ENCODE measurements at regions not wholly inside any gene's neighbourhood (a gene's known extent, or its start where the extent isn't known, plus 50 kb on each side); places are given as distances from the start of the nearest gene placed in this dataset.

DNA sequence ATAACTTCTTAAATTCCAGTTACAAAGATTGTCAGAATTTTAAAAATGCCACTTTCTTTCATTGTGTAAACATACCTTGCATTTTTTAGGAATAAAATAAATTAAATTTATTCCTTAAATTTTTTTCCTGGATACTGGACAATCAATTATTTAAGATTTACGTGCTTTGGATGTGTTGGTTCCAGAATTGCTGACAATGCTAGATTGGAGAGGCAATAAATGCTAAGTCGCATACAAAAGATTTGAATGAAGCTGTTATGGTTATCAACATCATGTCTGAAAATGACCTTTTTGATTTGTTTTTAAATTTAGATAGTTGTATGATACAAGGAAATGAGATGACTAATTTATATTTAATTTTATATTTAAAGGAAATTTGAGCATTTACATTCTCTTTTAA, 89.2 kb upstream of the SEMA3A start:
- H3K9me3 ChIP-seq (ENCODE audit: control insufficient read depth in 2 of 3, insufficient read depth in 1 of 3, low read length in 3 of 3): no peaks in the 10 kb centered on the region

DNA sequence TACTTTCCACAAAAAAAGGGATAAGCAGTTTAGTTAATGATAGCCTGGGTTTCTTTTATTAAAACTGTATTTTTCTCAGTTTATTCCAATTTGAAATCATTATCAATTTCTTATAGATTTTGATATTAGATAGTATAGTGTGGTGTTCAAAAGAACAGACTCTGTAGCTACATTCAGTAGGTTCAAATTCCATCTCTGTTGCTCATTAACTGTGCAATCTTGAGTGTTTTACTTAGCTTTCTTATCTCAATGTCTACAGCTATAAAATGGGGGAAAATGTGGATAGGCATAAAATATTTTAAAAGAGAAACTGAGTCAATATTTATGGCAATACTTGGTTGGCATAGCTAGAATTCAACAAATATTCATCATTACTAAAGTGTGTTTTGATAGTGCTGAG, 86.9 kb upstream of the SEMA3A start:
- no peaks in the 10 kb centered on the region for H3K27me3 ChIP-seq (ENCODE audit: control insufficient read depth, insufficient read depth, low read length)
- H3K9ac ChIP-seq (ENCODE audit: low read length in 3 of 3): no peak overlapping the region
- TF ChIP-seq, protein P1, sequence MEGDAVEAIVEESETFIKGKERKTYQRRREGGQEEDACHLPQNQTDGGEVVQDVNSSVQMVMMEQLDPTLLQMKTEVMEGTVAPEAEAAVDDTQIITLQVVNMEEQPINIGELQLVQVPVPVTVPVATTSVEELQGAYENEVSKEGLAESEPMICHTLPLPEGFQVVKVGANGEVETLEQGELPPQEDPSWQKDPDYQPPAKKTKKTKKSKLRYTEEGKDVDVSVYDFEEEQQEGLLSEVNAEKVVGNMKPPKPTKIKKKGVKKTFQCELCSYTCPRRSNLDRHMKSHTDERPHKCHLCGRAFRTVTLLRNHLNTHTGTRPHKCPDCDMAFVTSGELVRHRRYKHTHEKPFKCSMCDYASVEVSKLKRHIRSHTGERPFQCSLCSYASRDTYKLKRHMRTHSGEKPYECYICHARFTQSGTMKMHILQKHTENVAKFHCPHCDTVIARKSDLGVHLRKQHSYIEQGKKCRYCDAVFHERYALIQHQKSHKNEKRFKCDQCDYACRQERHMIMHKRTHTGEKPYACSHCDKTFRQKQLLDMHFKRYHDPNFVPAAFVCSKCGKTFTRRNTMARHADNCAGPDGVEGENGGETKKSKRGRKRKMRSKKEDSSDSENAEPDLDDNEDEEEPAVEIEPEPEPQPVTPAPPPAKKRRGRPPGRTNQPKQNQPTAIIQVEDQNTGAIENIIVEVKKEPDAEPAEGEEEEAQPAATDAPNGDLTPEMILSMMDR (IDR thresholded peaks at IDR 0.05; ENCODE audit: borderline replicate concordance, extremely low read depth, insufficient read depth): no peak
- intact Hi-C loops (cut with DNase I): no loop called here
- no peak for DNase-seq
- H3K4me3 ChIP-seq (ENCODE audit: low read length in 3 of 3): no peak overlapping the region
- no peak overlapping the region for H3K27ac ChIP-seq (ENCODE audit: low read depth in 2 of 2, low read length in 2 of 2)
- FAIRE-seq: no peak
- H3K36me3 ChIP-seq (ENCODE audit: control insufficient read depth in 2 of 3, insufficient read depth in 3 of 3, low read length in 3 of 3): no peaks in the 10 kb centered on the region
- no peaks in the 10 kb centered on the region for H3K9me3 ChIP-seq (ENCODE audit: control insufficient read depth in 2 of 3, insufficient read depth in 1 of 3, low read length in 3 of 3)
- H3K4me1 ChIP-seq (ENCODE audit: control insufficient read depth in 2 of 3, insufficient read depth in 2 of 3, low read depth in 1 of 3, low read length in 3 of 3): no peaks in the 10 kb centered on the region

More for the DNA sequence above, 89.2 kb upstream of the SEMA3A start:
- Histone ChIP-seq H3K4me1 (ENCODE audit: control insufficient read depth in 2 of 3, insufficient read depth in 2 of 3, low read depth in 1 of 3, low read length in 3 of 3) (no peaks in the 10 kb centered on the region), H3K4me3 (ENCODE audit: low read length in 3 of 3) (no peak overlapping the region), H3K36me3 (ENCODE audit: control insufficient read depth in 2 of 3, insufficient read depth in 3 of 3, low read length in 3 of 3) (no peaks in the 10 kb centered on the region), H3K9ac (ENCODE audit: low read length in 3 of 3) (no peak overlapping the region), H3K27ac (ENCODE audit: low read depth in 2 of 2, low read length in 2 of 2) (no peak overlapping the region), H3K27me3 (ENCODE audit: control insufficient read depth, insufficient read depth, low read length) (no peaks in the 10 kb centered on the region)
- DNase-seq: no peak
- TF ChIP-seq, protein P1 (IDR thresholded peaks at IDR 0.05; ENCODE audit: borderline replicate concordance, extremely low read depth, insufficient read depth): no peak
- intact Hi-C loops (cut with DNase I): no loop called here
- no peak for FAIRE-seq

DNA sequence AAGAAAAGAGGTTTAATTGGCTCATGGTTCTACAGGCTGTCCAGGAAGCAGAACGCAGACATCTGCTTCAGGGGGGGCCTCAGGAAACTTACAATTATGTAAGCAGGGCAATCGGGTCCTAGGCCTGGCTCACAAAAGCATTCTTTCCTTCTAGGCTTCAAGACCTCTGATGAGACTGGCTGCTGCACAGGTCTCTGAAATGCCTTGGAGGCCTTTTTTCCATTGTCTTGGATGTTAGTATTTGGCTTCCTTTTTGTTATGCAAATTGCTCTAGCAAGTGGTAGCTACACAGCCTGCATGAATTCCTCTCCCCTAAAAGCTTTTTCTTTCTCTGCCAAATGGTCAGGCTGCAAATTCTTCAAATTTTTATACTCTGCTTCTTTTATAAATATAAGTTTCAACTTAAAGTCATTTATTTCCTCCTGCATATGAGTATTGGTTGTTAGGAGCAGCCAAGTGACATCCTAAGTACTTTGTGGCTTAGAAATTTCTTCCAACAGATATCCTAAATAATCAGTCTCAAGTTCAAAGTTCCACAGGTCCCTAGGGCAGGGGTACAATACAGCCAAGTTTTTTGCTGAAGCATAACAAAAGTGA, 83.1 kb upstream of the SEMA3A start:
- intact Hi-C loops (cut with DNase I): no loop called here
- Histone ChIP-seq H3K9ac (ENCODE audit: low read length in 3 of 3) (no peak overlapping the region), H3K4me1 (ENCODE audit: control insufficient read depth in 2 of 3, insufficient read depth in 2 of 3, low read depth in 1 of 3, low read length in 3 of 3) (no peaks in the 10 kb centered on the region), H3K27ac (ENCODE audit: low read depth in 2 of 2, low read length in 2 of 2) (no peak overlapping the region), H3K27me3 (ENCODE audit: control insufficient read depth, insufficient read depth, low read length) (no peaks in the 10 kb centered on the region), H3K36me3 (ENCODE audit: control insufficient read depth in 2 of 3, insufficient read depth in 3 of 3, low read length in 3 of 3) (no peaks in the 10 kb centered on the region), H3K4me3 (ENCODE audit: low read length in 3 of 3) (no peak overlapping the region), H3K9me3 (ENCODE audit: control insufficient read depth in 2 of 3, insufficient read depth in 1 of 3, low read length in 3 of 3) (no peaks in the 10 kb centered on the region)
- no peak for DNase-seq
- TF ChIP-seq, protein P1 (IDR thresholded peaks at IDR 0.05; ENCODE audit: borderline replicate concordance, extremely low read depth, insufficient read depth): no peak
- FAIRE-seq: no peak

Measured in kidney (tissue), 13 donors.